Mammary epithelial cell (primary cell): ENCODE measurements at regions not wholly inside any gene's neighbourhood (a gene's known extent, or its start where the extent isn't known, plus 50 kb on each side); places are given as distances from the start of the nearest gene placed in this dataset.

Experiments used
- CTCF ChIP-seq, 2 donors: IDR thresholded peaks in 1 of 2; conservative IDR thresholded peaks in 1 of 2; 2 replicates each; pipeline ENCODE4 v1.5.1; 2011 to 2012; ENCODE audit warnings: inconsistent platforms in 2 of 2, low read length in 2 of 2, mild to moderate bottlenecking in 2 of 2, control low read depth in 1 of 2, low read depth in 1 of 2; ENCODE audit not compliant: insufficient read depth in 1 of 2; ENCODE audit errors: extremely low read depth in 1 of 2
- EZH2 ChIP-seq: IDR thresholded peaks from 2 replicates; pipeline ENCODE4 v1.6.1; 2012; ENCODE audit warnings: low read length, inconsistent platforms, borderline replicate concordance

GRCh38 chr4:26126994-26127393 is 193.8 kb upstream of the RBPJ start:
- no peak for TF ChIP-seq CTCF (conservative IDR thresholded peaks at IDR 0.05 in 1 of 2, IDR thresholded peaks at IDR 0.05 in 1 of 2; ENCODE audit: extremely low read depth in 1 of 2, insufficient read depth in 1 of 2, low read depth in 1 of 2, low read length in 2 of 2)
- TF ChIP-seq EZH2, result no peak
